Osteoblast (primary cell): ENCODE measurements at regions not wholly inside any gene's neighbourhood (a gene's known extent, or its start where the extent isn't known, plus 50 kb on each side); places are given as distances from the start of the nearest gene placed in this dataset.

ENCODE experiments used
- DNase-seq: peaks from one replicate; pipeline ENCODE4 v3.0.0; 2011; ENCODE audit warnings: low spot score, mixed read lengths; ENCODE audit not compliant: insufficient read length; ENCODE audit errors: missing footprints
- H2AFZ ChIP-seq: 2 replicates; pipeline ENCODE4 v1.6.0; 2011; ENCODE audit warnings: mild to moderate bottlenecking, low read length
- H3K27ac ChIP-seq: 2 replicates; pipeline ENCODE4 v1.5.1; 2011; ENCODE audit warnings: mild to moderate bottlenecking, low read depth, low read length, moderate library complexity
- H3K27me3 ChIP-seq: 2 replicates; pipeline ENCODE4 v1.6.0; 2012; ENCODE audit warnings: mild to moderate bottlenecking, control low read depth, inconsistent platforms, low read length, moderate library complexity; ENCODE audit not compliant: insufficient read depth
- H3K36me3 ChIP-seq: 2 replicates; pipeline ENCODE4 v1.5.1; 2011; ENCODE audit warnings: mild to moderate bottlenecking, low read length, control low read depth, moderate library complexity; ENCODE audit not compliant: insufficient read depth
- H3K4me1 ChIP-seq: 2 replicates; pipeline ENCODE4 v1.5.1; 2011; ENCODE audit warnings: mild to moderate bottlenecking, low read length, control low read depth, moderate library complexity; ENCODE audit not compliant: insufficient read depth
- H3K4me2 ChIP-seq: 2 replicates; pipeline ENCODE4 v1.6.0; 2011; ENCODE audit warnings: mild to moderate bottlenecking, low read length; ENCODE audit not compliant: insufficient read depth
- H3K4me3 ChIP-seq: fragments of 200-600 bp; sonication (generic); 3 replicates; pipeline ENCODE4 v1.5.1; 2012; ENCODE audit warnings: mild to moderate bottlenecking, low read length, inconsistent platforms; ENCODE audit not compliant: insufficient read depth
- H3K79me2 ChIP-seq: 2 replicates; pipeline ENCODE4 v1.6.0; 2012; ENCODE audit warnings: mild to moderate bottlenecking, low read length, control low read depth, inconsistent platforms; ENCODE audit not compliant: insufficient read depth
- H3K9me3 ChIP-seq: 2 replicates; pipeline ENCODE4 v1.5.1; 2011; ENCODE audit warnings: low read depth, low read length, control low read depth
- H4K20me1 ChIP-seq: 2 replicates; pipeline ENCODE4 v1.6.0; 2012; ENCODE audit warnings: mild to moderate bottlenecking, low read length, control low read depth; ENCODE audit not compliant: insufficient read depth
- TF ChIP-seq, protein P1 (sequence below): IDR thresholded peaks from 2 replicates; pipeline ENCODE4 v1.5.1; 2011; ENCODE audit warnings: mild to moderate bottlenecking, low read depth, low read length, moderate library complexity; ENCODE audit errors: extremely low read depth

DNA sequence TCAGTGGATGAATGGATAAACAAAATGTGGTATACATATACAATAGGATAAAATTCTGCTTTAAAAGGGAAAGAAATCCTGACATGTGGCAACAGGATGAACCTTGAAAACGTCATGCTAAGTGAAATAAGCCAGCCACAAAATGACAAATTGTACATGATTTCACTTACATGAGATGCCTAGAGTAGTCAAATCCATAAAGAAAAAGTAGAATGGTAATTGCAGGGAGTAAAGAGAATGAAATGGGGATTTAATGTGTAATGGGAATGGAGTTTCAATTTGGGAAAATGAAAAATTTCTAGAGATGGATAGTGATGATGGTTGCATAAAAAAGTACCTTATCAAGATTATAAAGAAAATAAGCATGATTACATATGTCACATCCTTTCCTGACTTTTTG, 1489.2 kb upstream of the C9orf72 start:
- Histone ChIP-seq H4K20me1 (no peaks in the 10 kb centered on the region), H3K4me1 (no peaks in the 10 kb centered on the region), H3K4me2 (no peak overlapping the region), H3K36me3 (no peaks in the 10 kb centered on the region), H3K27ac (no peak overlapping the region), H3K79me2 (no peaks in the 10 kb centered on the region), H3K4me3 (no peak overlapping the region), H3K9me3 (no peaks in the 10 kb centered on the region), H2AFZ (no peak overlapping the region), H3K27me3 (no peaks in the 10 kb centered on the region)
- TF ChIP-seq, protein P1, sequence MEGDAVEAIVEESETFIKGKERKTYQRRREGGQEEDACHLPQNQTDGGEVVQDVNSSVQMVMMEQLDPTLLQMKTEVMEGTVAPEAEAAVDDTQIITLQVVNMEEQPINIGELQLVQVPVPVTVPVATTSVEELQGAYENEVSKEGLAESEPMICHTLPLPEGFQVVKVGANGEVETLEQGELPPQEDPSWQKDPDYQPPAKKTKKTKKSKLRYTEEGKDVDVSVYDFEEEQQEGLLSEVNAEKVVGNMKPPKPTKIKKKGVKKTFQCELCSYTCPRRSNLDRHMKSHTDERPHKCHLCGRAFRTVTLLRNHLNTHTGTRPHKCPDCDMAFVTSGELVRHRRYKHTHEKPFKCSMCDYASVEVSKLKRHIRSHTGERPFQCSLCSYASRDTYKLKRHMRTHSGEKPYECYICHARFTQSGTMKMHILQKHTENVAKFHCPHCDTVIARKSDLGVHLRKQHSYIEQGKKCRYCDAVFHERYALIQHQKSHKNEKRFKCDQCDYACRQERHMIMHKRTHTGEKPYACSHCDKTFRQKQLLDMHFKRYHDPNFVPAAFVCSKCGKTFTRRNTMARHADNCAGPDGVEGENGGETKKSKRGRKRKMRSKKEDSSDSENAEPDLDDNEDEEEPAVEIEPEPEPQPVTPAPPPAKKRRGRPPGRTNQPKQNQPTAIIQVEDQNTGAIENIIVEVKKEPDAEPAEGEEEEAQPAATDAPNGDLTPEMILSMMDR, result no peak
- no peak for DNase-seq

GRCh38 chr9:29063031-29063430, 1489.8 kb upstream of the C9orf72 start:
- Histone ChIP-seq H3K27ac (no peak overlapping the region), H3K4me1 (no peaks in the 10 kb centered on the region), H3K4me3 (no peak overlapping the region), H3K9me3 (no peaks in the 10 kb centered on the region), H4K20me1 (no peaks in the 10 kb centered on the region), H3K27me3 (no peaks in the 10 kb centered on the region), H2AFZ (no peak overlapping the region), H3K4me2 (no peak overlapping the region), H3K36me3 (no peaks in the 10 kb centered on the region), H3K79me2 (no peaks in the 10 kb centered on the region)
- no peak for DNase-seq
- TF ChIP-seq, protein P1, result no peak

DNA sequence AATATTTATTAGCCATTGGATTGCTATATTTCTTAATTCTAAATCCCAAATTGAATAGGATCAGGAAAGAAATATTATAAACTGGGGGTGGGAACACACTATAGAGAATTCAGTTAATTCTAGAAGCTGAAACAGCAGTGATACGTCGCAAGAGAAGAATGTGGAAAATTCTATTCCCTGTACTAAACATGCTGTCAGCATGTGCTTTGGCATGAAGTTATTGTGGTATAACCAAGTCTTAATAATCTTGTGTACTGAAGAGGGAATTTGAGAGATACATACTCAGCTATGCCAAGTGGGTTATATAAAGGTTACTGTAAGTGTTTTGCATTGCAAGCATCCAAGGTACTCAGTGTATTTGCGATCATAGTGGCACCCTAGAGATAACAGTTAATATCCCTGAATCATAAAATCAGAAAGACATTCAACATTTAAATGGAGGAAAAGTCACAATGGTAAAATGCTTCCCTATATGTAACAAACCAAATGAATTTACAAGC, 1492.9 kb upstream of the C9orf72 start:
- Histone ChIP-seq H3K27me3 (no peaks in the 10 kb centered on the region), H4K20me1 (no peaks in the 10 kb centered on the region), H3K36me3 (no peaks in the 10 kb centered on the region), H3K4me3 (no peak overlapping the region), H3K27ac (no peak overlapping the region), H3K4me2 (no peak overlapping the region), H3K9me3 (no peaks in the 10 kb centered on the region), H3K79me2 (no peaks in the 10 kb centered on the region), H2AFZ (no peak overlapping the region), H3K4me1 (no peaks in the 10 kb centered on the region)
- TF ChIP-seq, protein P1, result no peak
- no peak for DNase-seq

- no peak for DNase-seq
- Histone ChIP-seq H3K36me3 (no peaks in the 10 kb centered on the region), H4K20me1 (no peaks in the 10 kb centered on the region), H3K4me3 (no peak overlapping the region), H3K27ac (no peak overlapping the region), H3K9me3 (no peaks in the 10 kb centered on the region), H3K4me1 (no peaks in the 10 kb centered on the region), H3K4me2 (no peak overlapping the region), H3K27me3 (no peaks in the 10 kb centered on the region), H3K79me2 (no peaks in the 10 kb centered on the region), H2AFZ (no peak overlapping the region)
- TF ChIP-seq, protein P1, result no peak
Observed at GRCh38 chr9:29068461-29068860, 1495.2 kb upstream of the C9orf72 start.
